Uterus (tissue), 2 donors: ENCODE measurements at regions not wholly inside any gene's neighbourhood (a gene's known extent, or its start where the extent isn't known, plus 50 kb on each side); places are given as distances from the start of the nearest gene placed in this dataset.

ENCODE experiments used
- CTCF ChIP-seq, 4 experiments: fragments of 200-600 bp in 2 of 4; fragments of 450-650 bp in 2 of 4; sonication (generic) in 2 of 4; IDR thresholded peaks; one replicate each; pipeline ENCODE4 v1.5.1; 2016 to 2019; ENCODE audit warnings: antibody characterized with exemption in 4 of 4, mild to moderate bottlenecking in 2 of 4, moderate library complexity in 1 of 4
- POLR2A ChIP-seq, 2 donors: fragments of 450-650 bp; IDR thresholded peaks; one replicate each; pipeline ENCODE4 v1.6.1; 2016; ENCODE audit warnings: antibody characterized with exemption in 2 of 2, mild to moderate bottlenecking in 1 of 2, moderate library complexity in 1 of 2

DNA sequence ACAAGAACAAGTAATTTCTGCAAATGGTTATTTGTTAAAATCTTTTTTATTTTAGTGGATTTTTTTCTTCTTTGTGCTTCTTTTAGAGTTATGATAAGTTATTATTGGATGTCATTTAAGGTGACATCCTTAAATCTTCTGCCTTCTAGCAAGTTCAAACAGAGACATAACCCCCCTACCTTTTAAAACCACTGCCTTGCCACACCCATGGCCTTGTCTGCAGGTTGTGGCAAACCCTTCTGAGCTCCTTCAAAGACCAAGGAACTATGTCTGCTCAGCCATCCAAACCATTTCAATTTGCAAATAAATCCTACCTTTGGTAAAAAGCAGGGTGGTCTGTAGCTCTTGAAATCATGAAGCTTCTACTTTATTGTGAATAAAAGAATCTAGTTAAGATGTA is 241.6 kb downstream of the FAM76B start:
- TF ChIP-seq CTCF (IDR thresholded peaks at IDR 0.05) (no peak), POLR2A (IDR thresholded peaks at IDR 0.05) (no peak)
